ENCODE measurements at regions not wholly inside any gene's neighbourhood (a gene's known extent, or its start where the extent isn't known, plus 50 kb on each side); places are given as distances from the start of the nearest gene placed in this dataset.

- H3K27ac ChIP-seq, result no peak overlapping the region
- no peaks in the 10 kb centered on the region for H3K27me3 ChIP-seq
- H3K9ac ChIP-seq (ENCODE audit: low read depth in 2 of 2, low read length in 2 of 2), result no peak overlapping the region
- TF ChIP-seq, protein P1, sequence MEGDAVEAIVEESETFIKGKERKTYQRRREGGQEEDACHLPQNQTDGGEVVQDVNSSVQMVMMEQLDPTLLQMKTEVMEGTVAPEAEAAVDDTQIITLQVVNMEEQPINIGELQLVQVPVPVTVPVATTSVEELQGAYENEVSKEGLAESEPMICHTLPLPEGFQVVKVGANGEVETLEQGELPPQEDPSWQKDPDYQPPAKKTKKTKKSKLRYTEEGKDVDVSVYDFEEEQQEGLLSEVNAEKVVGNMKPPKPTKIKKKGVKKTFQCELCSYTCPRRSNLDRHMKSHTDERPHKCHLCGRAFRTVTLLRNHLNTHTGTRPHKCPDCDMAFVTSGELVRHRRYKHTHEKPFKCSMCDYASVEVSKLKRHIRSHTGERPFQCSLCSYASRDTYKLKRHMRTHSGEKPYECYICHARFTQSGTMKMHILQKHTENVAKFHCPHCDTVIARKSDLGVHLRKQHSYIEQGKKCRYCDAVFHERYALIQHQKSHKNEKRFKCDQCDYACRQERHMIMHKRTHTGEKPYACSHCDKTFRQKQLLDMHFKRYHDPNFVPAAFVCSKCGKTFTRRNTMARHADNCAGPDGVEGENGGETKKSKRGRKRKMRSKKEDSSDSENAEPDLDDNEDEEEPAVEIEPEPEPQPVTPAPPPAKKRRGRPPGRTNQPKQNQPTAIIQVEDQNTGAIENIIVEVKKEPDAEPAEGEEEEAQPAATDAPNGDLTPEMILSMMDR (IDR thresholded peaks at IDR 0.05), result no peak
- H3K36me3 ChIP-seq, result no peaks in the 10 kb centered on the region
- H3K4me3 ChIP-seq, result no peak overlapping the region
- no peaks in the 10 kb centered on the region for H3K9me3 ChIP-seq
- intact Hi-C loops (cut with DNase I), result no loop called here
- DNase-seq, result no peak
- H3K4me1 ChIP-seq, result no peaks in the 10 kb centered on the region
Observed at GRCh38 chr12:43165351-43165750, 386.7 kb downstream of the ADAMTS20 start.

DNA sequence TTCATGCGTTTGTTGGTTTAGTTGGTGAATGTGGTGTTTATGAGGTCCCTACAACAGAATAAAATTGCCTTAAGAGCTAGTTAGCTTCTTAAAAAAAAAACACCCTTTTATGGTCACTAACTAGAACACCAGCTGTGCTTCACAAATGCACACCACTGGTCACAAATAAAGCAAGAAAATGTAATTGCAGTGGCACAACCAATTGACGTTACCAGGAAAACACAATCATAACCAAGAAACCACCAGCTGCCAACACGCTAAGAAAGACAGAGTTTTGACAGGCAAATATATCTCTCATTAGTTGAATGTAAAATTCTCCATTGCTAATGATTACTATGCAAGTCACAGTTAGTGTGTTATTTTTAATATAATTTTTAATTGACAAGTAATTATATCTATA is 389.9 kb downstream of the ADAMTS20 start:
- H3K9ac ChIP-seq (ENCODE audit: low read depth in 2 of 2, low read length in 2 of 2), result no peak overlapping the region
- no peak overlapping the region for H3K4me3 ChIP-seq
- no peaks in the 10 kb centered on the region for H3K9me3 ChIP-seq
- DNase-seq, result no peak
- TF ChIP-seq, protein P1 (IDR thresholded peaks at IDR 0.05), result no peak
- H3K36me3 ChIP-seq, result no peaks in the 10 kb centered on the region
- H3K4me1 ChIP-seq, result no peaks in the 10 kb centered on the region
- no peak overlapping the region for H3K27ac ChIP-seq
- intact Hi-C loops (cut with DNase I), result no loop called here
- no peaks in the 10 kb centered on the region for H3K27me3 ChIP-seq

DNA sequence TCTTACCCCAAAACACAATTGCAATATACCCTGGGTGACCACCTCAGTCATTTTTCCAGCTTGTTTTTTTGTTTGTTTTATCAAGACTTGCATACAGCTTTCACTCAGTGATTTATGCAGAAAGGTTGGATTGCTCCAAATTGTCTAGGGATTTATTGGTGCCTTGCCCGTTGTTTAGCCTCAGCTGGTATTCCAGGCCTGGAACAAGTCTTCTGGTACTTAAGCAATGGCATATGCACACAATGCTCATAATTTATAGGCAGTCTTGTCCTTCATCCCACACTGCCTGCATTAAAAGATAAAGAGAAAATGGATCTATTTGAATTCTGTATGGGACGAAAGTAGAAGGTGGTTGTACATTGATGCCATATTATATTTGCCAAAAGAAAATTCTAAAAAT is 392.5 kb downstream of the ADAMTS20 start:
- no peak overlapping the region for H3K9ac ChIP-seq (ENCODE audit: low read depth in 2 of 2, low read length in 2 of 2)
- H3K4me3 ChIP-seq, result no peak overlapping the region
- H3K36me3 ChIP-seq, result no peaks in the 10 kb centered on the region
- intact Hi-C loops (cut with DNase I), result no loop called here
- no peak for DNase-seq
- no peaks in the 10 kb centered on the region for H3K9me3 ChIP-seq
- H3K27me3 ChIP-seq, result no peaks in the 10 kb centered on the region
- H3K4me1 ChIP-seq, result no peaks in the 10 kb centered on the region
- TF ChIP-seq, protein P1 (IDR thresholded peaks at IDR 0.05), result no peak
- H3K27ac ChIP-seq, result no peak overlapping the region

DNA sequence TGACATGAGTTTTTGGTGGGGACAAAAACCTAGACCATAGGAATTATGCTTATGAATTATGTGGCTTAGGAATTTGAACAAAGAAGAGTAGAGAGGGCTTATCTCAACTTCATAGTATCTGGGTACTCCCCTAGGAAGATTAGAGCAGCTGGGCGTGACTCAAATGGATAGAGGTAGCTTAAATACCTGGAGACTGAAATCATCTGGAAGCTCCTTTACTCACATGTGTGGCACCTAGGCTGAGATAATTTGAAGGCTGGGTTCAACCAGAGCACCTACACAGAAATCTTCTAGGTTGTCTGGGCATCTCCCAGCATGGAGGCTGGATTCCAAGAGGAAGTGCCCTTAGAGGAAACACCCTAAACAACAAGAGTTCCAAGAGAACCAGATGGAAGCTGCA is 393.9 kb downstream of the ADAMTS20 start:
- no peak overlapping the region for H3K9ac ChIP-seq (ENCODE audit: low read depth in 2 of 2, low read length in 2 of 2)
- no peak overlapping the region for H3K4me3 ChIP-seq
- H3K9me3 ChIP-seq, result no peaks in the 10 kb centered on the region
- H3K4me1 ChIP-seq, result no peaks in the 10 kb centered on the region
- no peak overlapping the region for H3K27ac ChIP-seq
- H3K27me3 ChIP-seq, result no peaks in the 10 kb centered on the region
- no peaks in the 10 kb centered on the region for H3K36me3 ChIP-seq
- TF ChIP-seq, protein P1 (IDR thresholded peaks at IDR 0.05), result no peak
- intact Hi-C loops (cut with DNase I), result no loop called here
- DNase-seq, result no peak

DNA sequence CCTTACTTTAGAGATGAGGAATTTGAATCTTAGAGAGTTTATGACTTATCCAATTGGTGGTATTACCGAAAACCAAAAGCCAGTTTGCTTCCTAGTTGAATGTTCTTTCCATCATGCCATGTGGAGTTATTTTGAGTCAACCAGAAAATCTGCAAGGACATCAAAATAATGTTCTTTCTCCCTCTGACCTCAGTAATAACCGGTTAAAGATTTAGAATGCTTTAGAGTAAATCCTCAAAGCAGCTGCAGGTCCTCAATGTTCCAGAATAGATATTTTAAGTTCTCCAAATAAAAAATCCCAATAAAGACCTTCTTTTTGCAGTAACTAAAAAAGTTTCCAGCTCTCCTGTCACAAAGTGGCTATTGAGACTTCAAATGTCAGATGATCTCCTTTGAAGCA is 396.6 kb downstream of the ADAMTS20 start:
- TF ChIP-seq, protein P1 (IDR thresholded peaks at IDR 0.05), result no peak
- Histone ChIP-seq H3K27ac (no peak overlapping the region), H3K4me3 (no peak overlapping the region), H3K36me3 (no peaks in the 10 kb centered on the region), H3K27me3 (no peaks in the 10 kb centered on the region), H3K9ac (ENCODE audit: low read depth in 2 of 2, low read length in 2 of 2) (no peak overlapping the region), H3K9me3 (no peaks in the 10 kb centered on the region), H3K4me1 (no peaks in the 10 kb centered on the region)
- DNase-seq, result no peak
- intact Hi-C loops (cut with DNase I), result no loop called here
